Urinary bladder (tissue), 3 donors: ENCODE measurements at regions not wholly inside any gene's neighbourhood (a gene's known extent, or its start where the extent isn't known, plus 50 kb on each side); places are given as distances from the start of the nearest gene placed in this dataset.

Source experiments
- DNase-seq: peaks from one replicate; pipeline ENCODE4 v3.0.0-alpha.2; 2015; ENCODE audit errors: extremely low spot score
- H3K27ac ChIP-seq: one replicate; pipeline ENCODE4 v1.5.1; 2013; ENCODE audit warnings: low read depth, mild to moderate bottlenecking, moderate library complexity
- H3K36me3 ChIP-seq: one replicate; pipeline ENCODE4 v1.6.1; 2013; ENCODE audit warnings: mild to moderate bottlenecking, moderate library complexity; ENCODE audit not compliant: insufficient read depth
- H3K4me1 ChIP-seq: one replicate; pipeline ENCODE4 v1.6.1; 2013; ENCODE audit warnings: mild to moderate bottlenecking, moderate library complexity; ENCODE audit not compliant: insufficient read depth
- H3K4me3 ChIP-seq: one replicate; pipeline ENCODE4 v1.5.1; 2013; ENCODE audit warnings: low read depth, low read length
- WGBS: extraction: QIAGEN DNeasy Blood & Tissue Kit; methylation state at CpG from one replicate; pipeline ENCODE4 v1.1.7; 2013; 5-methylcytosine and 5-hydroxymethylcytosine counted together
- donor health status: healthy with polysubstance abuse.
- donor health status: healthy.

DNA sequence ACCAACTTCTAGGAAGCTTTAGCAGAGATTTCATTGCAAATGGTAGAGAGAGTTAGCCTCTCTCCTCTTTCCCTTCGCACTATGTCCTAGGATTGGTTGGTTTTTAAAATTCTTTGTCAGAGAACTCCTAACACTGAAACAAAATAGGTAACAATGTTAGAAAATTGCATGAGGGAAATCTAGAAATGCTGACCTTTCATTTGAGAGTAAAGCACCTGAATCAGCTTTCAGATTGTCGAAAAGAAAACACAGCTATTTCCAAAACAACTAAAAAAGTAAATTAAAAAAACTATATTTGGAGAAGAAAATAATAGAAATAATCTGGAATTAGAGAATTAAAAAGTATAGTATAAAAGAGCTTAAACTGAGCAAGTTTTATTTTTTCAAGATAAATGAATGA is 108.1 kb upstream of the GK2 start:
- 95% methylated on average over 2 of the region's 2 CpGs for WGBS
- H3K4me3 ChIP-seq, result no peak overlapping the region
- H3K36me3 ChIP-seq, result no peaks in the 10 kb centered on the region
- no peak overlapping the region for H3K27ac ChIP-seq
- no peaks in the 10 kb centered on the region for H3K4me1 ChIP-seq
- no peak for DNase-seq

DNA sequence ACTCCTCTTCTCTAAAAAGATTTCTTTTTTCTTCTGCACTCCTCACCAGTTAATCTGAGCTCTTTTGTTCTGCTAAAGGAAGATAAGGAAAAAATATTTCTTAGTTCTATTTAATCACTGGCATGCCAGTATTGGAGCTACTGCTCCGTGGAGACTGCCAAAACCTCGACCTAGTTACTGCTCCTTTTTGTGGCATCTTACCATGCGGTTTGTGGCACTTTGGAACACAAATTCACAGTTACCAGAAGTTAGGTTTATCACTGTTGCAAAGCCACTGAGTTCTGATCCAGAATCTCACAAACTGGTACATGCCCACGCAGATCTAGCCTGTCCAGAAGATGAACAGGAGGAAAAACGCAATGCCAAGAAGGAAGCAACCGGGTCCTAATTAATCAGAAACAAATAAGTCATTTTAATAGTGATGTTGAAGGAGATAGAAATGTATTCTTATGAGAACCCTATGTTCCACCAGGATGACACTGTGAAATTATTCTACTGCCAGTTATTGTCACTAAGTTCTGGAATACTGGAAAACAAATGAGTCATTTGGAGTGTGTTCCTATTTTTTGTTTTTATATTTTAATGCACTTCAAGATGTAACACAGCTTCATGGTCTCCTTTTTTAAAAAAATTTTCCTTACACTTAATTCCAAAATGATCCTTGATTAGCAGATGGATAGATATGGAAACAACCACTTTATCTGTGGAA is 106.7 kb upstream of the GK2 start:
- no peak for DNase-seq
- WGBS, result 54% methylated on average over 6 of the region's 6 CpGs
- Histone ChIP-seq H3K27ac (no peak overlapping the region), H3K36me3 (no peaks in the 10 kb centered on the region), H3K4me3 (no peak overlapping the region), H3K4me1 (no peaks in the 10 kb centered on the region)

DNA sequence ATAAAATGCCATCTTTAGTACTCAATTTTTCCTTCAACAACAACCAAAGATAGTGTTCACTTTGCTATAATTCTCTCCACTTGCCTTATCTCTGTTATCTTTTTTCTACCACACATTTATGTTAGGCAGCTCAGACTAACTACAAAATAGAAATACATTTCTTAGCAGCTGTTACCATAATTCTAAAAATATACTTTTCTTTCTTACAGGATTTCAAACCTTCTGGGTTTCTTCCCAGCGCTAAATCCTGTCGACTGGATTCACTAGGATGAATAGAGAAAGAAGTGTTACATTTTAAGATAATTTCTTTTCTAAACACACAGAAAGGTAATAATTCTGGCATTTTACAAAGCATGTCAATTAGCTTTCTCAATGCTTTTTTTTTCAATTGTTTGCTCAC is 105.5 kb upstream of the GK2 start:
- Histone ChIP-seq H3K27ac (no peak overlapping the region), H3K36me3 (no peaks in the 10 kb centered on the region), H3K4me3 (no peak overlapping the region), H3K4me1 (no peaks in the 10 kb centered on the region)
- no peak for DNase-seq
- 43% methylated on average over 2 of the region's 2 CpGs for WGBS

DNA sequence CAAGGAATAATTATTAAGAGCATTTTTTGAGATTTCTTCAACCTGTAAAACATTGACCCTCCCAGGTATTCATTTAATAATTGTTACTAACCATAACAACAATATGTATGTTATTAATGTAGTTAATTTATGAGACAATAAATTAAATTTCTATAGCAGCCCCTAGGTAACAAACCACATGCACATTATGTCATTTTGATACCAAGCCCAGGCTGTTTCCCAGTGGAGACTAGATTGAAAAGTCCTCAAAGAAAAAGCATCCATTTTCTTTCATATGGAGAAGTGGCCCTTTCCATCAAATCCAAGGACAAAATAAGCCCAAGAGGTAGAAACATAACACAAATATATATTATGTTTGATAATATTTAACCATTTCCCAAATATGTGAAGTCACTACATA is 104.3 kb upstream of the GK2 start:
- Histone ChIP-seq H3K36me3 (no peaks in the 10 kb centered on the region), H3K4me1 (no peaks in the 10 kb centered on the region), H3K4me3 (no peak overlapping the region), H3K27ac (no peak overlapping the region)
- no peak for DNase-seq

DNA sequence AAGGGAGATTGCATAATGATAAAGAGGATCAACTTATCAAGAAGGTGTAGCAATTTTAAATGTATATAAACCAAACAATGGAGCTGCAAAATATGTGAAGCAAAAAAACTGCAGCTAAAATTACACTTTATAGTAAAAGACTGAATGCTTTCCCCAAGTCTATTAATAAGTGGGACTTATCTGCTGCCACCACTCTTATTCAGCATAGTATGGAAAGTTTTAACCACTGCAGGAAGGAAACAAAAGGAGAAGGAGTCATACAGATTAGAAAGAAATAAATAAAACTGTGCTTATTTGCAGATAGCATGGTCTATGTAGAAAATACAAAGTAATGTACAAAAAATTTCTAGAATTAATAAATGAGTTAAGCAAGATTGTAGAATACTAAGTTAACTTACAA is 94.1 kb upstream of the GK2 start:
- Histone ChIP-seq H3K4me1 (no peaks in the 10 kb centered on the region), H3K36me3 (no peaks in the 10 kb centered on the region)

DNA sequence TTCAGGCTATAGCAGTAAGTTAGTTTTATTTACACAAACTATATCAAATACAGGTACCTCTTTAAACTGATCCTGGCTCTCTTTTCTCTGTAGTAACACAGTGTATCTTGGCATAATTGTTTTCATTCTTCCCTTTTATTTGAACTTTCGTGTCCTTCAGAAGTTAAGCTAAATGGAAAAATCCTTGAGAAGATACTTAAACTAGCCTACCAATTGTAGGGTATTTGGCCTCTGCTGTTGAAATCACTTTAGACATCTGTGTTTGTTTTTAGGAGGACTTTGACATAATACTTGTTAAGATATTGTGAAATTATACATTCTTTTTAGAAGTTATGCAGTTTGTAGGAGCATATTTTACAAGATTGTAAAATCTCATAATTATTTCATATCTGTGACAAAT is 90.3 kb upstream of the GK2 start:
- no peak overlapping the region for H3K27ac ChIP-seq
- DNase-seq, result no peak
- H3K4me3 ChIP-seq, result no peak overlapping the region
- no peaks in the 10 kb centered on the region for H3K36me3 ChIP-seq
- no peaks in the 10 kb centered on the region for H3K4me1 ChIP-seq
- WGBS, result 70% methylated on average over 1 of the region's 1 CpG

More for the DNA sequence above, 94.1 kb upstream of the GK2 start:
- DNase-seq, result no peak
- no peak overlapping the region for H3K4me3 ChIP-seq
- no peak overlapping the region for H3K27ac ChIP-seq

DNA sequence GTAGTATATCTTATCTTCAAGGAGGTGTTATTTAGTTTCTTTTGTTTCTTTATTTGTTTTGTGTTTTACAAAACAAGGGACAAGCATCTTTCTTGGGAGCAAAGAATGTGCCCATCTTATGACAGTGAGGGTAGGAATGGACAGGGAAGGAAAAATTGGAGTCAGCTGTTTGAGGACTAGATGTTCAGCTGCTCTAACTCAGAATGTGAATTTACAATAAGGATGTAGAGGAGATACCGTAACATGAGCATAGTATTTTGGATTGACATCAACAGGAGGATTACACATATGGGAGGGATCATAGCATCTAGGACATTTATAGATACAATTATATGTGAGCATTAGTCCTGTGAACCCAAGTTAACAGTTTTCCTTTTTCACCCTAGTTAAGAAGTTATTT is 89.0 kb upstream of the GK2 start:
- H3K4me3 ChIP-seq, result no peak overlapping the region
- 82% methylated on average over 1 of the region's 1 CpG for WGBS
- no peaks in the 10 kb centered on the region for H3K36me3 ChIP-seq
- DNase-seq, result no peak
- no peaks in the 10 kb centered on the region for H3K4me1 ChIP-seq
- H3K27ac ChIP-seq, result no peak overlapping the region

DNA sequence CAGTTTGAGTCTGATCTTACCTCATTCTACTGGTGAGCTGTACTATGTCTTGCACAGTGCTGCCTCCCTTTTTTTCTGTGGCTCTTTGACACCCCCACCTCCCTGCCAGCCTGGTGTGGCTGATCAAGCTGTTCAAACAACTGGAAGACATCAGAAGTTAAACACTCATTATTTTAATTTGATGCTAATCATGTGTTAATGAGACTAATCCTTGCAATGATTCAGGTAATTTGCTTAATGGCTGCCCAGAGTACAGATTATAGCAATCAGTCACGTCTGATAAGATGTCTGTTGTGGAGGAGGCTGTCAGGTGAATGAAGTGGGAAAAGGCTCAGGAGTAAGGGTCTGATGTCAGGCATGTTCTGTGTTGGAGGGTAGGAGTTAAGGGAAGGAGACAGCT is 87.4 kb upstream of the GK2 start:
- Histone ChIP-seq H3K36me3 (no peaks in the 10 kb centered on the region), H3K4me1 (no peaks in the 10 kb centered on the region), H3K4me3 (no peak overlapping the region), H3K27ac (no peak overlapping the region)
- 54% methylated on average over 1 of the region's 1 CpG for WGBS
- DNase-seq, result no peak

DNA sequence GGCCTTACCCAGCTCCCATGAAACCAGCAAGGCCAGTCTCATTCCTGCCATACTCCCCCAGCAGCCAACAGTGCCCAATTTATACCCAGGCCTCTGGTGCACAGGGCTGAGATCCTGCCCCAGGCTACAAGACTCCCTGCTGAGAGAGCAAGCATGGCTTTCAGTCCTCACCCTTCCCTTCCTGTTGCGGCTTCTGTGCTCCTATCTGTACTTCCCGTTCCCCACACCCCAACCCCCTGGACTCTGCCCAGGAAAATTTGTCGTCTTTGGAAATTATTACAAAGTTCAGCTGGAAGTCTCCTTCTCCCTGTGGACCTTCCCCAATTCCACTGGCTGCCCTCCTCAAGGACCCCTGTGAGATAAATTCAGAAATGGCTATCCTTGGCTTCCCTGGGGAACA is 84.1 kb upstream of the GK2 start:
- DNase-seq, result no peak

DNA sequence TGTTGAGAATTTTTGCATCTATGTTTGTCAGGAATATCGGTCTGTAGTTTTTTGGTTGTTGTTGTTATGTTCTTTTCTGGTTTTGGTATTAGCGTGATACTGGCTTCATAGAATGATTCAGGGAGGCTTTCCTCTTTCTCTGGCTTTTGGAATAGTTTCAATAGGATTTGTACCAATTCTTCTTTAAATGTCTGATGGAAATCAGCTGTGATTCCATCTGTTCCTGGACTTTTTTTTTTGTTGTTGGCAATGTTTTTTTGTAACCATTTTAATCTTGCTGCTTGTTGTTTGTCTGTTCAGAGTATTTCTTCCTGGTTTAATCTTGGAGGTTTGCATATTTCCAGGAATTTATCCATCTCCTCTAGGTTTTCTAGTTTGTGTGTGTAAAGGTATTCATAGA is 81.5 kb upstream of the GK2 start:
- Histone ChIP-seq H3K4me1 (no peaks in the 10 kb centered on the region), H3K36me3 (no peaks in the 10 kb centered on the region), H3K27ac (no peak overlapping the region), H3K4me3 (no peak overlapping the region)
- WGBS, result 75% methylated on average over 2 of the region's 2 CpGs
- no peak for DNase-seq

More for the DNA sequence above, 84.1 kb upstream of the GK2 start:
- 59% methylated on average over 3 of the region's 3 CpGs for WGBS
- H3K27ac ChIP-seq, result no peak overlapping the region
- H3K4me3 ChIP-seq, result no peak overlapping the region
- no peaks in the 10 kb centered on the region for H3K4me1 ChIP-seq
- H3K36me3 ChIP-seq, result no peaks in the 10 kb centered on the region

DNA sequence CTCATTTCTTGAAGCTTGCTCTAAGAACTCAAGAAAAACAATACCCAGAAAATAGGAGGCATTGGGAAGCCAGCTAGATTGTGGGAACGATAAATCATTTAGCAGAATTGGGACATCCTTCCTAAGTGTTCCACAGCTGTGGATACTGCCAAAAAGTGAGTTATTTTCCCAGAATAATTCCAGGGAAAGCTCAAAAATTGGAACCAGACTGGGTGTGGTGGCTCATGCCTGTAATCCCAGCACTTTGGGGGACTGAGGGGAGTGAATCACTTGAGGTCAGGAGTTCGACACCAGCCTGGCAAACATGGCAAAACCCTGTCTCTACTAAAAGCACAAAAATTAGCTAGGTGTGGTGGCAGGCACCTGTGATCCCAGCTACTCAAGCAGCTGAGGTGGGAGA is 68.2 kb upstream of the GK2 start:
- Histone ChIP-seq H3K36me3 (no peaks in the 10 kb centered on the region), H3K27ac (no peak overlapping the region), H3K4me3 (no peak overlapping the region), H3K4me1 (no peaks in the 10 kb centered on the region)
- WGBS, result 72% methylated on average over 2 of the region's 2 CpGs
- no peak for DNase-seq

DNA sequence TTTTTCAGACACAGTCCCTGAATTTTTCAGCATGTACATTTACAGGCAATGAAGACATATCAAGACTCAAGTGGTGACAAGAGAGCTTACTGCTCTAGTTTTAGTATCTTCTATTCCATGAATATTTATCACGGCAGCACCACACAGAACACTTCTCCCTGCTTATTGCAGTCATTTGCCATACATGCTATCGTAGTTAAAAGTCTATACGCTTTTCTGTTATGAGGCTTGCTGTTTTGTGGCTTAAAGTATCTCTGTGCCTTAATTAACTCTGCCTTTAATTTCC is 65.4 kb upstream of the GK2 start:
- no peak overlapping the region for H3K4me3 ChIP-seq
- WGBS, result 58% methylated on average over 3 of the region's 3 CpGs
- H3K4me1 ChIP-seq, result no peaks in the 10 kb centered on the region
- no peaks in the 10 kb centered on the region for H3K36me3 ChIP-seq
- DNase-seq, result no peak
- no peak overlapping the region for H3K27ac ChIP-seq

DNA sequence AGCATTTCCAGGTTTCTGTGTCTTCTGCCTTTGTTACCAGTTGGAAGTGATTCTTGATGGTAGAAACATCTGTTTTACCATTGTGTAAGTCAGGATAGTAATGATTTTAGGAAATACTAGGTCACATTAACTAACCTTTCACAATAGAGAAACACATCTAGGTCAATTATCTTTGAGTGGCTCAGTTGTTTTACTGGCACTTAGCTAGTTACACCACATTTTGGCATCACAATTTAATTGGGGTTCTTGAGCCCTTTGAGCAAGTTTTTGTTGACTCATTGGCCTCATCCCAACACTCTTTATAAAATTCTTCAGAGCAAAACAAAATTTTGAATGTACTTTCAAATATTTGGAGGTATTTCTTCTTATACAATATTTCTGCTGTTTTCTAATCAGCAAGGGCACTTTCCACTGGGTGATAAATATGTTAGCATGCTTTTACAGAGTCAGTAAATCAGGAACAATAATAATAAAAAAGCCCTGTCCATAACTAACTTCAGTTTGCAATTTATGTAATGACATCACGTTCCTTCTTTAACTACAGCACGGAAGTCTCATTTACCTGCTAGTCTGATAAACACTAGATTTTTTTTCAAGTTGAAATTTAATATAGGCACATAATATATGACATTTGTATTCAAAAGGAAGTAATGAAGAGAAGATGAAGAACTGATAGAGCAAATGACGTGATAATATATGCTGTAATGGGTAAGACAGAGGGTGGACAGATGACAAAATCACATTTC is 64.8 kb upstream of the GK2 start:
- Histone ChIP-seq H3K4me1 (no peaks in the 10 kb centered on the region), H3K36me3 (no peaks in the 10 kb centered on the region), H3K4me3 (no peak overlapping the region), H3K27ac (no peak overlapping the region)
- DNase-seq, result no peak
- WGBS, result 70% methylated on average over 3 of the region's 3 CpGs

DNA sequence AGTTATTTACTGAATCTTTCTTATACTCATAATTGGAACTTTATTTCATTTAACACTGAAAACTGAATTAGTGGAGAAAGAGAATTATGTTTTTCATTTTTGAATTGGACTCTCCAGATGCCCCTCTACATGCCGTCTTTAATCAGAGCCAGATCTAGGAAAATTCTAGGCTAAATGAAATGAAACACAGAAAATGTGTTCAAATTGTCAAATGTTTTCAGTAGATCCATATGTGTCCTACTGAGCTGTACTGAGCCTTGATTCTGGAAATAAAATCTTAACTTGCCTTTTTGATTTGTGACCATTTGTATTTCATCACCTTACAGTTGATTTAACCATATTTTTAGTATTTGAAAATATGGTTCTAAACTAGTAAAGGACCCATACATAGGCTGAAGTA is 64.0 kb upstream of the GK2 start:
- WGBS, result 91% methylated on average over 1 of the region's 1 CpG
- no peak for DNase-seq
- H3K4me3 ChIP-seq, result no peak overlapping the region
- no peaks in the 10 kb centered on the region for H3K4me1 ChIP-seq
- no peak overlapping the region for H3K27ac ChIP-seq
- H3K36me3 ChIP-seq, result no peaks in the 10 kb centered on the region

DNA sequence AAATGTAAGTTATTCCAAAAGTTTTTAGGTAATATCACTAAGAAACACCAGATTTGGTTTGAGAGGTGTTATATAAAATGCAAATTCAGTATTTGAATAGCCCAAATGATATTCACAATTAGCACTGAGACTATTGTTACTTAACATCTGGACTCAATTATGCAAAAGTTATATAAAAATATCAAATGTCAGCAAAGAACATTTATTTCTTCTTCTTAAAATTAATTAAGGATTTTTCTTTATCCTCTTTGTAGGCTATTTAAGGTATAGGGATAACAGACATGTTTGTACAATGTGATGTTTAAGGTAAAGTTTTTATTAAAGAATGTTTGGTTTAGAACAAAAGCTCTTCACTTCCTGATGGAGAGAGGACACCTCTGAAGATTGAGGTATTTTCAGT is 63.3 kb upstream of the GK2 start:
- no peak overlapping the region for H3K27ac ChIP-seq
- H3K36me3 ChIP-seq, result no peaks in the 10 kb centered on the region
- no peaks in the 10 kb centered on the region for H3K4me1 ChIP-seq
- no peak for DNase-seq
- no peak overlapping the region for H3K4me3 ChIP-seq
